Pancreas (tissue), 10 donors: ENCODE measurements at regions not wholly inside any gene's neighbourhood (a gene's known extent, or its start where the extent isn't known, plus 50 kb on each side); places are given as distances from the start of the nearest gene placed in this dataset.
"Not testable (repeated sequence)": the region's sequence is repeated elsewhere in the genome, so short reads cannot be mapped to it uniquely, and the experiment has no call there.

Source experiments
- ATAC-seq, 4 donors: fragments of 200-7000 bp; cut with Tn5 transposase; one replicate each; pipeline versions ENCODE4 v1.8.0 to v1.9.1; 2020; ENCODE audit warnings: mild to moderate bottlenecking in 4 of 4, moderate library complexity in 4 of 4
- DNase-seq, 6 donors: peaks; one replicate each; pipeline ENCODE4 v3.0.0-alpha.2; 2020
- FAIRE-seq: peaks from 2 replicates; lab custom pipeline; 2012; peaks lifted over from hg19 to GRCh38; lab: Jason Lieb, UNC
- H3K27ac ChIP-seq, 4 donors: fragments of 200-600 bp; sonication (generic); 1 replicate in 3 of 4; 2 replicates in 1 of 4; pipeline versions ENCODE4 v1.5.0 to v1.8.0; 2020
- H3K27me3 ChIP-seq, 4 donors: fragments of 200-600 bp; one replicate each; pipeline ENCODE4 v1.8.0; 2021
- H3K36me3 ChIP-seq, 3 donors: fragments of 200-600 bp; sonication (generic) in 1 of 3; one replicate each; pipeline versions ENCODE4 v1.5.0 to v1.8.0; 2020 to 2021
- H3K4me1 ChIP-seq, 3 donors: fragments of 200-600 bp; one replicate each; pipeline ENCODE4 v1.8.0; 2021
- H3K4me3 ChIP-seq, 4 donors: fragments of 200-600 bp; sonication (generic) in 2 of 4; one replicate each; pipeline versions ENCODE4 v1.5.0 to v1.8.0; 2020 to 2021
- H3K9me3 ChIP-seq, 4 donors: fragments of 200-600 bp; one replicate each; pipeline ENCODE4 v1.8.0; 2021
- WGBS, 2 donors: extraction: QIAGEN DNeasy Blood & Tissue Kit; methylation state at CpG; one replicate each; pipeline ENCODE4 v1.1.7; 2013; 5-methylcytosine and 5-hydroxymethylcytosine counted together
- intact Hi-C, 3 donors: fragments of 100-400 bp; cut with DNase I; formaldehyde crosslinking; loops; one replicate each; pipeline versions ENCODE4 v1.11.1 to v1.14.2; 2022
- donor health status: healthy with polysubstance abuse.
- donor health status: DM: no; HTN: no; CAD: no; lungs with moderate emphysema.
- donor health status: DM: no; HTN: no; CAD: no.
- donor health status: control.
- donor health status: control.
- donor health status: Bipolar disorder and iron deficiency.
- donor health status: DM: yes; HTN: yes; CAD: no.
- donor health status: DM: no; HTN: no; CAD: no.
- donor health status: DM: no; HTN: no; CAD: no.
- donor health status: DM: yes; HTN: yes; CAD: no.

DNA sequence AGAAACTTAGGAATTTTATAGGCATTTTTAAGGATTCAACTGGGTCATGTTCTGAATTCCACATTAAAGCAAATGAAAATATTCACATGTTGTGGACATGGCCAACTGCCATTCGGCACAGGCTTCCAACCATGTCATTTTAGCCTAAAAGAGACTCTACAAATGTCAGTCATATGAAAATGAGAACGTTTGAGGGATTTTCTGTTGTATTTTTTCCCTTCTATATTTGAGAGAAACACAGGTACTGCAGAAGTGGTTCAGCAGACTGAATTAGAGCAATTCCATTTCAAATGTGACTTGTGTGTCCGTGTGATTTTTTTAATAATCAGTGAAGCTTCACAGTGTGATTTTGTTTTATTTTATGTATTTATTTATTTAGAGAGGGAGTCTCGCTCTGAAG, 124.3 kb downstream of the TP53TG3F start:
- H3K9me3 ChIP-seq, FAIRE-seq, H3K4me3 ChIP-seq, H3K36me3 ChIP-seq, H3K27ac ChIP-seq, H3K27me3 ChIP-seq, intact Hi-C loops, ATAC-seq, DNase-seq, H3K4me1 ChIP-seq: not testable (repeated sequence)
- WGBS, 2 donors = no CpG with 5 or more reads among the region's 4 CpGs

- ATAC-seq, H3K4me1 ChIP-seq, intact Hi-C loops, H3K4me3 ChIP-seq, H3K36me3 ChIP-seq, FAIRE-seq, DNase-seq, H3K9me3 ChIP-seq, H3K27ac ChIP-seq, H3K27me3 ChIP-seq: not testable (repeated sequence)
- no CpG with 5 or more reads among the region's 8 CpGs for WGBS, 2 donors
Measured at GRCh38 chr16:33588589-33588988, 129.2 kb downstream of the TP53TG3F start.

DNA sequence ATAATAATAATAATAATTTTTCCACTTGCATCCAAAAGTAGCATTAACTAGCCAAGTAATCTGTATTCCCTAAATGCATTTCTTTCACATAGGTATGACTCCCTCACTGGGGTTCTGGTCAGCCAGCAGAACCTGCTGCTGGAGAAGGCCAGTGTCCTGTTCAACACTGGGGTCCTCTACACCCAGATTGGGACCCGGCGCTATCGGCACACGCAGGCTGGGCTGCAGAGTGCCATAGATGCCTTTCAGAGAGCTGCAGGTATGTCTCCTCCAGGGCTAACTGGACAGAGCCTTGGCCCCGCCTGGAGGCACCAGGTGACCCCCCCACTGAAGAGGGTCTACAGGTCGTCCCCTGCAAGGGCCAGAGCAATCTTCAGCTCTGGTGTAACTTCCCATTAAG, 133.9 kb downstream of the TP53TG3F start:
- peak in 3 of 6 donors; percentile 13 to 53 (median 36) for DNase-seq
- FAIRE-seq, H3K27me3 ChIP-seq, ATAC-seq, H3K36me3 ChIP-seq, H3K27ac ChIP-seq, intact Hi-C loops, H3K4me3 ChIP-seq, H3K4me1 ChIP-seq, H3K9me3 ChIP-seq: not testable (repeated sequence)
- 89 to 92% methylated on average over 4 of the region's 6 CpGs for WGBS, 2 donors

- H3K4me3 ChIP-seq, H3K4me1 ChIP-seq, FAIRE-seq, H3K36me3 ChIP-seq, ATAC-seq, intact Hi-C loops, H3K27ac ChIP-seq, DNase-seq, H3K27me3 ChIP-seq, H3K9me3 ChIP-seq: not testable (repeated sequence)
- no CpG with 5 or more reads among the region's 7 CpGs for WGBS, 2 donors
Measured at GRCh38 chr16:33595074-33595473, 135.7 kb downstream of the TP53TG3F start.

GRCh38 chr16:33601029-33601428, 141.6 kb downstream of the TP53TG3F start:
- ATAC-seq, H3K36me3 ChIP-seq, H3K4me1 ChIP-seq, intact Hi-C loops, FAIRE-seq, DNase-seq, H3K4me3 ChIP-seq, H3K27ac ChIP-seq, H3K9me3 ChIP-seq, H3K27me3 ChIP-seq: not testable (repeated sequence)
- WGBS, 2 donors = no CpG with 5 or more reads among the region's 4 CpGs

DNA sequence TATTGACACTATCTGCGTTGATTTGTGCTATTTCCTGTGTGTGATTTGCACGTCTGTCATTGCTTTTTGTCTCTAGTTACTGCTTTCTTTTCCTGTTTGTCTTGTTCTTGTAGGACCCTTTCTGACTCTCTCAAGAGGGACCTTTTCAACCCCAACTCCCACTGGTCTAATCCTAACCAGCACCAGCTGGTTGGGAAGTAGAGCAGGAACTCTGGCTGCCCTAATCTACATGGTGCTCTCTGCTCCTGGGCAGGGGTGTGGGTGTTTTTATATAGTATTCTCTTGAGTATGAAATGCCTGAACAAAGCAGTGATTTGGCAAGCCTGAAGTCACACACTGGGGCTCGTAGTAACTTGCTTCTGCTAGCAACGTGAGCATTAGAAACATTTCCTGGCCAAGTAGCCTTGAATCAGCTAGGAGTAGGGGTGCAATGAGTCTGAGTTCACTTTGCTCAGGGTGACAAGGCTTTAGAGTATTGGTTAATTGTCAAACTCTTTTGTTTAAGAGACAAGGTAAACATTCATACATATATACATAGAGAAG, 164.2 kb downstream of the TP53TG3F start:
- DNase-seq, H3K27me3 ChIP-seq, H3K36me3 ChIP-seq, H3K4me3 ChIP-seq, ATAC-seq, FAIRE-seq, H3K4me1 ChIP-seq, H3K9me3 ChIP-seq, intact Hi-C loops, H3K27ac ChIP-seq: not testable (repeated sequence)
- 29 to 30% methylated on average over 4 of the region's 4 CpGs for WGBS, 2 donors

- H3K36me3 ChIP-seq, H3K27me3 ChIP-seq, intact Hi-C loops, H3K27ac ChIP-seq, ATAC-seq, FAIRE-seq, DNase-seq, H3K4me3 ChIP-seq, H3K4me1 ChIP-seq, H3K9me3 ChIP-seq: not testable (repeated sequence)
- 58 to 61% methylated on average over 5 of the region's 6 CpGs for WGBS, 2 donors
Measured at GRCh38 chr16:33628895-33629294, 169.5 kb downstream of the TP53TG3F start.

- intact Hi-C loops, ATAC-seq, H3K4me1 ChIP-seq, H3K9me3 ChIP-seq, H3K27ac ChIP-seq, H3K4me3 ChIP-seq, H3K27me3 ChIP-seq, H3K36me3 ChIP-seq, FAIRE-seq, DNase-seq: not testable (repeated sequence)
- WGBS, 2 donors = 79 to 80% methylated on average over 4 of the region's 4 CpGs
Measured at GRCh38 chr16:33631713-33632112, 172.3 kb downstream of the TP53TG3F start.

DNA sequence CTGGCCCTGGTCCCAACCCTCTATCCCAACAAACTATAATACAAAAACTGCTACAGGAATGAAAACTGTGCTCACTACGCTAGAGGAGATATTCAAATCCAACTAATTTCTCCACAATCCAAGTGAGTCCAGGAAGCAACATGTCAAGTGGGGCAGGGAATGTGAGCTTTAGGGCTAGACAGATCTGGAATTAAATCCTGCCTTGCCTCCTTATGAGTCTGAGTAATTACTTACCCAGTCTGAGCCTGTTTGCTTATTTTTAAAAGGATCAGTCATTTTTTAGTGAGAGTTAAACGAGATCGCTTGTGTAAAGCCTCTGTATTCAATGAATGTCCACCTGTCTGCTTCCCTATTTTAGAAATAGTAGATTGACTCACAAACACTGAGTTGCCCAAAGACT, 174.6 kb downstream of the TP53TG3F start:
- H3K27me3 ChIP-seq, ATAC-seq, DNase-seq, H3K27ac ChIP-seq, H3K9me3 ChIP-seq, FAIRE-seq, H3K4me3 ChIP-seq, H3K36me3 ChIP-seq, H3K4me1 ChIP-seq, intact Hi-C loops: not testable (repeated sequence)
- WGBS, 2 donors = 78 to 88% methylated on average over 3 of the region's 3 CpGs

DNA sequence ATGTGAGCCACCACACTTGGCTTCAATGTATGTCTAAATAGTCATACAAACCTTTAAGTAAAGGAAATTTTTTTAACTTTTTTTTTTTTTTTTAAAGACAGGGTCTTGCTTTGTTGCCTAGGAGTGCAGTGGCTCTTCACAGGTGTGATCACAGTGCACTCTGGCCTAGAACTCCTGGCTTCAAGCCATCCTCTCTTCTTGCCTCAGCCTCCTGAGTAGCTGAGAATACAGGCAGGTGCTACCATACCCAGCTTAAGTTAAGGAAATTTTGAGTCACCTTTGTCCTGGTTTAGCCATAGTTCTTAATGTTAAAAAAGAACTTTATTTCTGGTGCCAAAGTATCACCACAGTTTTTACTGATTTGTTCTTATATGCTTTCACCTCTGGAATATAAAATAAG, 177.3 kb downstream of the TP53TG3F start:
- H3K27me3 ChIP-seq, H3K4me3 ChIP-seq, FAIRE-seq, H3K4me1 ChIP-seq, intact Hi-C loops, H3K36me3 ChIP-seq, H3K27ac ChIP-seq, H3K9me3 ChIP-seq: not testable (repeated sequence)
- DNase-seq = peak in 4 of 6 donors; percentile 35 to 60 (median 48)
- peak; percentile 86 to 97 (median 94) for ATAC-seq

DNA sequence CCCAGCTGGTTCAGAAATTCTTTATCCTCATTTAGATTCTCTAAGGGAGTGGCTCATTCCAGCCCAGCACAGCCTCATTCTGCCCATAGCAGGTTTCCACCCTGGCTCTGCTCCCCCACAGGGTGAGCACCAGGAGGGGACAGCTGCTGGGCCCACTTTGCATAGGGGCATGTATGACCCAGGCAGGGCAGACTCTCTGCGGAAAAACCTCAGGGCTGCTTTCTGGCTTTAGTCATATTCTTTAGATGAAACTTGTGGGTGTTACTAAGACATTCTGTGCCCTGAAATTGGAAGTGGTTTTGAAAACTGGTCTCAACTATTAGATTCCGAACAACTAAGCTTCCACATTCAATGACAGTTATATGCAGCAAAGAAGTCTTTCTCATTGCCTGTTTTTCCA, 183.9 kb downstream of the TP53TG3F start:
- DNase-seq, ATAC-seq, intact Hi-C loops, H3K27me3 ChIP-seq, H3K27ac ChIP-seq, H3K36me3 ChIP-seq, H3K4me1 ChIP-seq, H3K4me3 ChIP-seq, H3K9me3 ChIP-seq, FAIRE-seq: not testable (repeated sequence)
- 89 to 95% methylated on average over 2 of the region's 2 CpGs for WGBS, 2 donors

DNA sequence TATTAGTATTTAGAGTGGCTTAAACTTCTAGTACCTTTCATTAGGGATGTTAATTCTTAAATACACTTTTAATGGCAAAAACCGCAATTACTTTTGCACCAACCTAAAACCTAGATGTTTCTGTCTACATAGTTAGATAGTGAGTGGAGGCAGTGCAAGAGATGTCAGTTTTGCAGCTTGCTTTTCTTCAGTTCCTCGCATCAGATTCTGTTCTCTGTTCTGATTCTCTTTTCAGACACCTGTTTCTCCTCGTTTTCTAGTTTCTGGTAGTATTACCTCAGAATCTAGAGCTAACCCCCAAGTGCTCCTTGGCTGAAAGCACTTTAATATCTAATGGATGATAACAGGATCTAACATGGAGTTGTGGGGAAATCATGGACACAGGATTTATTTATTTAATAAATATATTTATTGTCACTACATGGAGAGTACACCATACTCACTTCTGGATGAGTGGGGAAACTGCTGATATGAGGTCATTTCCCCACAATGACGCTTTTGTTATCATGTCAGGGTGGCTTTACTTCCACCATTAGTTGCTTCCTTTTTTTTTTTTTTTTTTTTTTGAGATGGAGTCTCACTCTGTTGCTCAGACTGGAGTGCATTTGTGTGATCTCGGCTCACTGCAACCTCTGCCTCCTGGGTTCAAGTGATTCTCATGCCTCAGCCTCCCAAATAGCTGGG, 184.4 kb downstream of the TP53TG3F start:
- 46 to 55% methylated on average over 5 of the region's 5 CpGs for WGBS, 2 donors
- H3K4me3 ChIP-seq, ATAC-seq, H3K9me3 ChIP-seq, H3K36me3 ChIP-seq, FAIRE-seq, DNase-seq, intact Hi-C loops, H3K4me1 ChIP-seq, H3K27ac ChIP-seq, H3K27me3 ChIP-seq: not testable (repeated sequence)
